Astrocyte of the spinal cord (primary cell): ENCODE measurements at regions not wholly inside any gene's neighbourhood (a gene's known extent, or its start where the extent isn't known, plus 50 kb on each side); places are given as distances from the start of the nearest gene placed in this dataset.

ENCODE experiments used
- DNase-seq: peaks from one replicate; pipeline ENCODE4 v3.0.0; 2011; ENCODE audit warnings: low read depth, low spot score
- H3K4me3 ChIP-seq: 2 replicates; pipeline ENCODE4 v1.5.1; 2011; ENCODE audit warnings: low read depth, mild to moderate bottlenecking, low read length, moderate library complexity
- CTCF ChIP-seq: IDR thresholded peaks from 2 replicates; pipeline ENCODE4 v1.5.1; 2012; ENCODE audit warnings: low read depth, mild to moderate bottlenecking, low read length, inconsistent platforms
- in situ Hi-C: cut with HindIII; loops from 2 replicates; pipeline ENCODE4 v1.10.0; 2017; ENCODE audit warnings: low sequenced_read_pairs

GRCh38 chr7:30224511-30225062 lies 59.8 kb upstream of the ZNRF2 start:
- in situ Hi-C loops, result no loop called here
- no peak overlapping the region for H3K4me3 ChIP-seq
- TF ChIP-seq CTCF, result no peak
- DNase-seq, result peak; percentile 97

- no peak for TF ChIP-seq CTCF
- in situ Hi-C loops, result no loop called here
- DNase-seq, result peak; percentile 72
- no peak overlapping the region for H3K4me3 ChIP-seq
These were observed 58.4 kb upstream of the ZNRF2 start for GRCh38 chr7:30225863-30226613.

- H3K4me3 ChIP-seq, result no peak overlapping the region
- in situ Hi-C loops, result no loop called here
- TF ChIP-seq CTCF, result peak; percentile 21
- DNase-seq, result no peak
These were observed 57.7 kb upstream of the ZNRF2 start for GRCh38 chr7:30226614-30227268.

GRCh38 chr7:30231271-30231670 lies 53.1 kb upstream of the ZNRF2 start:
- H3K4me3 ChIP-seq, result no peak overlapping the region
- no peak for TF ChIP-seq CTCF
- no peak for DNase-seq
- in situ Hi-C loops, result no loop called here

GRCh38 chr7:30232391-30232790 lies 52.0 kb upstream of the ZNRF2 start:
- DNase-seq, result no peak
- H3K4me3 ChIP-seq, result no peak overlapping the region
- in situ Hi-C loops, result no loop called here
- no peak for TF ChIP-seq CTCF
